ENCODE measurements at regions not wholly inside any gene's neighbourhood (a gene's known extent, or its start where the extent isn't known, plus 50 kb on each side); places are given as distances from the start of the nearest gene placed in this dataset.

DNA sequence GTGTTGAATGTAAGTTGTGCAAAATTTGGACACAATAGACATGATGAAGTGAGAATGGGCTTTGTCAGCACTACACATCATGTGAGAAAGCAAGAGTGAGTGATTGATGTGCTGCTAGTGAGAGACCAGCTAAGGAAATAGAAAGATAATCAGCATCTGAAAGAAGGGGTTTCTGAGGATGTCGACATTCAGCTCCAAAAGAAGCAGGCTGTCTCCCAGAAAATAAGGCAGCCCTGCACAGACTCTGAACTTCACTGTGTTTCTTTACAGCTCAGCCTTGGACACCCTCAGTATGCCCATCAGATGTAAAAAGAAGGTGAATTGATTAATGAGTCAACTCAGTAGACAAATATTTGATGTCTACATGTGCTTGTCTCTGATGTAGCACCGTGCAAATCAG is 80.8 kb upstream of the ADCY2 start:
- Histone ChIP-seq H3K4me3 (ENCODE audit: low read depth, low read length) (no peak overlapping the region), H3K36me3 (no peaks in the 10 kb centered on the region), H3K9me3 (ENCODE audit: severe bottlenecking) (no peaks in the 10 kb centered on the region), H3K27me3 (ENCODE audit: insufficient read depth, low read depth, severe bottlenecking) (no peaks in the 10 kb centered on the region), H3K27ac (no peak overlapping the region)
- no peak for DNase-seq
- TF ChIP-seq, protein P1, sequence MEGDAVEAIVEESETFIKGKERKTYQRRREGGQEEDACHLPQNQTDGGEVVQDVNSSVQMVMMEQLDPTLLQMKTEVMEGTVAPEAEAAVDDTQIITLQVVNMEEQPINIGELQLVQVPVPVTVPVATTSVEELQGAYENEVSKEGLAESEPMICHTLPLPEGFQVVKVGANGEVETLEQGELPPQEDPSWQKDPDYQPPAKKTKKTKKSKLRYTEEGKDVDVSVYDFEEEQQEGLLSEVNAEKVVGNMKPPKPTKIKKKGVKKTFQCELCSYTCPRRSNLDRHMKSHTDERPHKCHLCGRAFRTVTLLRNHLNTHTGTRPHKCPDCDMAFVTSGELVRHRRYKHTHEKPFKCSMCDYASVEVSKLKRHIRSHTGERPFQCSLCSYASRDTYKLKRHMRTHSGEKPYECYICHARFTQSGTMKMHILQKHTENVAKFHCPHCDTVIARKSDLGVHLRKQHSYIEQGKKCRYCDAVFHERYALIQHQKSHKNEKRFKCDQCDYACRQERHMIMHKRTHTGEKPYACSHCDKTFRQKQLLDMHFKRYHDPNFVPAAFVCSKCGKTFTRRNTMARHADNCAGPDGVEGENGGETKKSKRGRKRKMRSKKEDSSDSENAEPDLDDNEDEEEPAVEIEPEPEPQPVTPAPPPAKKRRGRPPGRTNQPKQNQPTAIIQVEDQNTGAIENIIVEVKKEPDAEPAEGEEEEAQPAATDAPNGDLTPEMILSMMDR (IDR thresholded peaks at IDR 0.05; ENCODE audit: low read depth, low read length) = no peak

DNA sequence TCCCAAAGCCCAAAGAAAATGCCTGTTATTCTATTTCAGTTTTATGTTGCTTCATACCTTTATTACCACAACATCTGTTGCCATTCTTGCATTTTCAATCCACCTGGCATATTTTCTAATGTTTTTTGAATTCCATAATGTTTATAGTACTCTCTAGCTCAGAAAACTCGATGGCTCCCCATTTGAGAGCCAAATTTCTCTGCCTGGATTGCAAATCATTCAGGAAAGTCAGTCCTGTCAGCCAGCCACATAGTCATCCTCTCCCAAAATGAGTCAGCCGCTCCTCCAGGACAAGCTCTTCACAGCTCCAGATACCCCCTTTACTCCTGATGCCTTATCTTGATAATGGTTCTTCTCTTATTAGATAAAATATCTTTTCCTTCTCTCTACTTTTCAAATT is 78.2 kb upstream of the ADCY2 start:
- TF ChIP-seq, protein P1 (IDR thresholded peaks at IDR 0.05; ENCODE audit: low read depth, low read length) = no peak
- no peak for DNase-seq
- Histone ChIP-seq H3K27ac (no peak overlapping the region), H3K4me3 (ENCODE audit: low read depth, low read length) (no peak overlapping the region), H3K36me3 (no peaks in the 10 kb centered on the region), H3K9me3 (ENCODE audit: severe bottlenecking) (no peaks in the 10 kb centered on the region), H3K27me3 (ENCODE audit: insufficient read depth, low read depth, severe bottlenecking) (no peaks in the 10 kb centered on the region)

DNA sequence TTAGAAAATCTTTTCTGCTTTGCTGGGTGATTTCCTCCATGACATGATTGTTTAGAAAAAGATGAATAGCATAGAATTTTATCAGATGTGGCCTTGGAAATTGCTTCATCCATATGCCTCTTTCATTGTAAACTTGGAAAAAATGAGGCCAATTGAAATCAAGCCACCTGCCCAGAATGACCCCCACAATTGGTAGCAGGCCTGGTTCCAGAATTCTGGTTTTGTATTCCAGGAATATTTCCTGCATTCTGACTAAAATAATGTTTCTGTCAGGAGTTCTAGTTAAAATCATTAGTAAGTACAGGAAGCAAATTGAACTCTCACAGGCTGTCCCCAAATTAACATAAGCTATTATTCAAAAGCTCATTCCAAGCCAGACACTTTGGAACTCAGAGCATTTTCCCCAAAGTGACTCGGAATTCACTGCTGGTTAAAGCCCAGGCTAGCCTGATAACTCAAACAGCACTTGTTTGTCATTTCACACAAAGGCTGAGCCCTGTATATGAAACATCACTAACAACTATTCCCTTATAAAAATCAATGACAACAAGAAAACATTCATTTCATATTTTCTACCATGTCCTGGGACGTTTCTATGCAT is 75.1 kb upstream of the ADCY2 start:
- no peak for DNase-seq
- H3K27ac ChIP-seq = no peak overlapping the region
- TF ChIP-seq, protein P1 (IDR thresholded peaks at IDR 0.05; ENCODE audit: low read depth, low read length) = no peak
- H3K27me3 ChIP-seq (ENCODE audit: insufficient read depth, low read depth, severe bottlenecking) = no peaks in the 10 kb centered on the region
- H3K9me3 ChIP-seq (ENCODE audit: severe bottlenecking) = no peaks in the 10 kb centered on the region
- H3K4me3 ChIP-seq (ENCODE audit: low read depth, low read length) = no peak overlapping the region
- H3K36me3 ChIP-seq = no peaks in the 10 kb centered on the region

DNA sequence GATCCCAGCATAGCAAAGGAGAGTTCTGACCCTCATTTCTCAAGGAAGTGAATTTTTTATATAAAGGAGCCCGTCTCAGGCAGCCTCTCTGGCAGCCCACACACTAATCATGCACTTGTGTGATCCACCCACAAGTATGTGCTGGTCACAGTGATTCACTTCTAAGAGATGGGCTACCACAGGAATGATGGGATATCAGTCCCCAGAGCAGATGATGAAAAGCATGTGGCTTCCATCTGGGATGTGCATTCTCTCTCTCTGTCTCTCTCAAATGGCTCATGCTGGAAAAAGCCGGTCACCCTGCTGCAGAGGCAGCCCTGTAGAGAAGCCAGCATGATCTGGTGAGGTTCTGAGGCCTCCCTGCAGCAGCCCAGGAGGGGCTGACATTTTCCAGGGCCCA is 74.2 kb upstream of the ADCY2 start:
- H3K36me3 ChIP-seq = no peaks in the 10 kb centered on the region
- no peaks in the 10 kb centered on the region for H3K27me3 ChIP-seq (ENCODE audit: insufficient read depth, low read depth, severe bottlenecking)
- no peak overlapping the region for H3K27ac ChIP-seq
- no peak for DNase-seq
- TF ChIP-seq, protein P1 (IDR thresholded peaks at IDR 0.05; ENCODE audit: low read depth, low read length) = no peak
- H3K9me3 ChIP-seq (ENCODE audit: severe bottlenecking) = no peaks in the 10 kb centered on the region
- no peak overlapping the region for H3K4me3 ChIP-seq (ENCODE audit: low read depth, low read length)

DNA sequence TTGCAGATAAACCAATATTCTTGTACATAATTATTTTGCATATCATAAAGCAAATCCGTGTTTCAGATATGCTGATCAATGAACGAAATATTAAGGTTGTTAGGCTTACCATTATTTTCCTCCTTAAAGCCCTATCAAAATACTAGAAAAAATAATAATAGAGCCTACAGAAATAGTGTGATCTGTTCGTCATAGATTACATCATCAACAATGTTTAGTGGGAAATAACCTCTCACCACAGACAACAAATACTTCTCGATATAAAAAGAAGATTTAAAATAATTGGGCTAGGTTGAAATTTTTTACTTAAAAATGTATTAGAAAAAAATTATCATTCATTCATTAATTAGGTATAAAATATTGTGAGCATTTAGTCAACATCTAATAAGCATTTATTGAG is 71.0 kb upstream of the ADCY2 start:
- H3K27me3 ChIP-seq (ENCODE audit: insufficient read depth, low read depth, severe bottlenecking) = no peaks in the 10 kb centered on the region
- H3K9me3 ChIP-seq (ENCODE audit: severe bottlenecking) = no peaks in the 10 kb centered on the region
- H3K4me3 ChIP-seq (ENCODE audit: low read depth, low read length) = no peak overlapping the region
- H3K36me3 ChIP-seq = no peaks in the 10 kb centered on the region
- no peak overlapping the region for H3K27ac ChIP-seq
- TF ChIP-seq, protein P1 (IDR thresholded peaks at IDR 0.05; ENCODE audit: low read depth, low read length) = no peak
- no peak for DNase-seq
